Body of pancreas (tissue), 4 donors: ENCODE measurements at regions not wholly inside any gene's neighbourhood (a gene's known extent, or its start where the extent isn't known, plus 50 kb on each side); places are given as distances from the start of the nearest gene placed in this dataset.

Experiments
- ATAC-seq: fragments of 150-250 bp; one replicate; pipeline ENCODE4 v1.9.1; 2016
- DNase-seq, 4 donors: peaks; one replicate each; pipeline ENCODE4 v3.0.0-alpha.2; 2019
- H3K27ac ChIP-seq, 4 donors: fragments of 200-600 bp; sonication (generic); 1 replicate in 3 of 4; 2 replicates in 1 of 4; pipeline versions ENCODE4 v1.5.1 to v1.6.1; 2016 to 2019; ENCODE audit warnings: mild to moderate bottlenecking in 1 of 4, mixed read lengths in 1 of 4, moderate library complexity in 1 of 4
- H3K27me3 ChIP-seq, 2 donors: fragments of 200-600 bp; sonication (generic); one replicate each; pipeline ENCODE4 v1.6.0; 2016; ENCODE audit warnings: mild to moderate bottlenecking in 1 of 2
- H3K36me3 ChIP-seq, 2 donors: fragments of 200-600 bp; sonication (generic); replicated peaks in 1 of 2; 2 replicates each; pipeline ENCODE4 v1.5.1; 2016; ENCODE audit warnings: low read depth in 2 of 2; ENCODE audit not compliant: insufficient read depth in 1 of 2
- H3K4me1 ChIP-seq: fragments of 200-600 bp; sonication (generic); one replicate; pipeline ENCODE4 v1.6.0; 2016
- H3K4me3 ChIP-seq, 2 donors: fragments of 200-600 bp; sonication (generic); 1 replicate in 1 of 2; 2 replicates in 1 of 2; pipeline ENCODE4 v1.5.1; 2016 to 2019
- H3K9me3 ChIP-seq, 3 donors: fragments of 200-600 bp; sonication (generic); 1 replicate in 2 of 3; 2 replicates in 1 of 3; pipeline ENCODE4 v1.5.1; 2016
- POLR2A ChIP-seq, 3 donors: fragments of 450-650 bp; IDR thresholded peaks; one replicate each; pipeline ENCODE4 v1.6.1; 2016; ENCODE audit warnings: antibody characterized with exemption in 3 of 3, mild to moderate bottlenecking in 2 of 3
- WGBS, 2 donors: methylation state at CpG; one replicate each; pipeline ENCODE4 v1.1.5; 2017; 5-methylcytosine and 5-hydroxymethylcytosine counted together
- intact Hi-C: fragments of 100-400 bp; cut with DNase I; formaldehyde crosslinking; loops from one replicate; pipeline ENCODE4 v1.15.1; 2023
- TF ChIP-seq, protein P1 (sequence below), 7 experiments: fragments of 450-650 bp in 4 of 7; fragments of 200-600 bp in 3 of 7; sonication (generic) in 3 of 7; IDR thresholded peaks; one replicate each; pipeline ENCODE4 v1.5.1; 2016 to 2019; ENCODE audit warnings: antibody characterized with exemption in 7 of 7

DNA sequence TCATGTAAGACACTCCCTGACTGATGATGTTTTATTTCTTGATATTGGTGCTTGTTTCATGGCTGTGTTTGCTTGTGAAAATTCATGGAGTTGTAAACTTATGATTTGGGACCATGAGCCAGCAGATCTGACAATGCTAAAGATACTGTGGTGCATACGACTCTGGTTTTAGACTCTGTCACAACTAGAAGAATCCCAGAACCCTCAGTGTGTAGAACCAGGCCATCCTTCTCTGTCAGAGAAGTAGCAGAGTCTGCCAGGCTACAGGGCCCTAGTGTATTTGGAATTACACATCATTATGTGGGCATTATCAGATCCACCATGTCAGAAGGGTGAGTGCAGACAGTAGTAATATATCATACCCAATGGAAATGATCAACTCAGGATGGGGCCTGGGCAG, 209.8 kb upstream of the POU2AF2 start:
- TF ChIP-seq POLR2A (IDR thresholded peaks at IDR 0.05): no peak
- TF ChIP-seq, protein P1, sequence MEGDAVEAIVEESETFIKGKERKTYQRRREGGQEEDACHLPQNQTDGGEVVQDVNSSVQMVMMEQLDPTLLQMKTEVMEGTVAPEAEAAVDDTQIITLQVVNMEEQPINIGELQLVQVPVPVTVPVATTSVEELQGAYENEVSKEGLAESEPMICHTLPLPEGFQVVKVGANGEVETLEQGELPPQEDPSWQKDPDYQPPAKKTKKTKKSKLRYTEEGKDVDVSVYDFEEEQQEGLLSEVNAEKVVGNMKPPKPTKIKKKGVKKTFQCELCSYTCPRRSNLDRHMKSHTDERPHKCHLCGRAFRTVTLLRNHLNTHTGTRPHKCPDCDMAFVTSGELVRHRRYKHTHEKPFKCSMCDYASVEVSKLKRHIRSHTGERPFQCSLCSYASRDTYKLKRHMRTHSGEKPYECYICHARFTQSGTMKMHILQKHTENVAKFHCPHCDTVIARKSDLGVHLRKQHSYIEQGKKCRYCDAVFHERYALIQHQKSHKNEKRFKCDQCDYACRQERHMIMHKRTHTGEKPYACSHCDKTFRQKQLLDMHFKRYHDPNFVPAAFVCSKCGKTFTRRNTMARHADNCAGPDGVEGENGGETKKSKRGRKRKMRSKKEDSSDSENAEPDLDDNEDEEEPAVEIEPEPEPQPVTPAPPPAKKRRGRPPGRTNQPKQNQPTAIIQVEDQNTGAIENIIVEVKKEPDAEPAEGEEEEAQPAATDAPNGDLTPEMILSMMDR (IDR thresholded peaks at IDR 0.05): no peak
- intact Hi-C loops: no loop called here
- Histone ChIP-seq H3K4me3 (no peak overlapping the region), H3K4me1 (no peaks in the 10 kb centered on the region), H3K27me3 (no peaks in the 10 kb centered on the region), H3K27ac (no peak overlapping the region), H3K9me3 (no peaks in the 10 kb centered on the region), H3K36me3 (no peaks in the 10 kb centered on the region)
- no peak for ATAC-seq
- DNase-seq: no peak
- 67 to 73% methylated on average over 1 of the region's 1 CpG for WGBS, 2 donors

DNA sequence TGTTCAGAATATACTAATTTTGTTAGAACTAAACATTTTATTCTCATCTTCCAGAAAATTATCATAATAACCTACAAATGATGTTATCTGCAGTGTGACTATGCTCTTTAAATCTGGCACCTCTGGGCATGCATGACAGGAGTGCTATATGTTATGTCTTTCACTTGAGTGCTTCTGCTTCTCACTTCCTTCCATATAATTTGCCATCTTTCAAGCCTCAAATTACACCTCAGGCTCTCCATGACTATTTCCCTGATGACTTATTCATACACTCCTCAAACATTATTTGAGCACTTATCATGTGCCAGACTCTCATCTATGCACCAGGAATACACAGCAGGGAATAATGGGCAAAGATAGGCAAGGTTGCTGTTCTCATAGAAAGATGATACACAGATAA, 219.3 kb upstream of the POU2AF2 start:
- intact Hi-C loops: no loop called here
- TF ChIP-seq, protein P1 (IDR thresholded peaks at IDR 0.05): no peak
- no peak for TF ChIP-seq POLR2A (IDR thresholded peaks at IDR 0.05)

DNA sequence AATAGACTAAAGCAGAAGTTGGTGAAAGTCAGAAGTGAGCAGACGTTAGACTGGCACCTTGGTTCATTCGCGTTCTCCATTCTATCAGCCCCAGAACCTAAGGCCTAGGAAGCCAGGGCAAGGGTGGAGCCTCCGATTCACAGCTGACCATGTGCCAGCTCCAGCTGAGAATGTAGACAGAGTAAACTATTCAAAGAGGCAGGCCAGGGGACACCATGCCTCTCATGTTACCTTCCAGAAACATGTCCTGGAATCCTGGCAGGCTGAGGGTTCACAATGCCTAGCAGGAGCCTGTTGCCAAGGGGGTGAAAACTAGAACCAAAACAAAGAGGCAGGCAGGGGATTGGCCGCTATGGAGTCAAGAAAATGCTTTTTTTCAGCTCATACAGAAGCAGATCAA, 224.4 kb upstream of the POU2AF2 start:
- no peak for TF ChIP-seq POLR2A (IDR thresholded peaks at IDR 0.05)
- TF ChIP-seq, protein P1 (IDR thresholded peaks at IDR 0.05): no peak
- WGBS, 2 donors: 77 to 80% methylated on average over 5 of the region's 5 CpGs

More for the DNA sequence above, 219.3 kb upstream of the POU2AF2 start:
- no peak for DNase-seq
- H3K27ac ChIP-seq: no peak overlapping the region
- no peaks in the 10 kb centered on the region for H3K9me3 ChIP-seq
- no peak for ATAC-seq
- no peaks in the 10 kb centered on the region for H3K4me1 ChIP-seq
- H3K4me3 ChIP-seq: no peak overlapping the region
- H3K36me3 ChIP-seq: no peaks in the 10 kb centered on the region
- no peaks in the 10 kb centered on the region for H3K27me3 ChIP-seq

DNA sequence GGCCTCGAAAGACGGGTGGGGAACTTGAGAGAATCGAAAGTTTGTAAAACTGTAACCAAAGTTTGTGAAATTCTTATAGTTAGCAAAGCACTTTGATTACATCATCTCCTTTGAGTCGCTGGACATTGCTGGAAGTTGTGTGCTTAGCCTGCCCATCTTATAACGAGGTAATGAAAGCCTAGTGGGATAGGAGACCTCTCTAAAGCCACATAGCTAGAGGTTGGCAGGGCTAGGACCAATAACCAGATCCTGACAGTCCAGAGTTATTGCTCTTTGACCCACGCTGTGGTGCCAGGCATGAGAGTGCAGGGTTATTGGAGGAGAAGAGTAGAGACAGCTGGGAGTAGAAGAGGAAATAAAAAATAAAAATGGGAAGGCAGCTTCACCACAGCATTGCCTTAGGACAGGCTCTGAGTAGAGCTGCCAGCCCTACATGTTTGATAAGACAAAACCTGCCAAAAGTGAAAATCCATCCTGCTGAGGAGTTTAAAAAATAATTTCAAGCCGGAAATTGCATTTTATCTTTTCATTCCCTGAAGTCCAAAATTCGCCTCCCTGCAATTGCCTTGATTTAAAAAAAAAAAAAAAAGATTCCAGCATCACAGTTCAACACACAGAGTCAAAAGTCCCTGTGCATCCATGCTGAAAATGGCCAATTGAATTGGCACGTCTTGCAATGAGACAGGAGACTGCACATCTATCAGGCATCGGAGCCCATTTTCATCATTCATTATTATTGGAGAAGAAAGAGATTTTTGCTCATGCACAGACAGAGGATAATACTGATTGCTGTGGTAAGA, 225.5 kb upstream of the POU2AF2 start:
- no peak overlapping the region for H3K27ac ChIP-seq
- no peak for ATAC-seq
- DNase-seq: peak in 1 of 4 donors; percentile 7
- intact Hi-C loops: no loop called here
- no peak overlapping the region for H3K4me3 ChIP-seq
- no peaks in the 10 kb centered on the region for H3K36me3 ChIP-seq
- H3K9me3 ChIP-seq: no peaks in the 10 kb centered on the region
- H3K27me3 ChIP-seq: no peaks in the 10 kb centered on the region
- TF ChIP-seq, protein P1 (IDR thresholded peaks at IDR 0.05): no peak
- TF ChIP-seq POLR2A (IDR thresholded peaks at IDR 0.05): no peak
- no peaks in the 10 kb centered on the region for H3K4me1 ChIP-seq
- 52 to 64% methylated on average over 10 of the region's 10 CpGs for WGBS, 2 donors

More for the DNA sequence above, 224.4 kb upstream of the POU2AF2 start:
- ATAC-seq: no peak
- Histone ChIP-seq H3K4me1 (no peaks in the 10 kb centered on the region), H3K4me3 (no peak overlapping the region), H3K27ac (no peak overlapping the region), H3K36me3 (no peaks in the 10 kb centered on the region), H3K27me3 (no peaks in the 10 kb centered on the region), H3K9me3 (no peaks in the 10 kb centered on the region)
- intact Hi-C loops: no loop called here
- DNase-seq: no peak

DNA sequence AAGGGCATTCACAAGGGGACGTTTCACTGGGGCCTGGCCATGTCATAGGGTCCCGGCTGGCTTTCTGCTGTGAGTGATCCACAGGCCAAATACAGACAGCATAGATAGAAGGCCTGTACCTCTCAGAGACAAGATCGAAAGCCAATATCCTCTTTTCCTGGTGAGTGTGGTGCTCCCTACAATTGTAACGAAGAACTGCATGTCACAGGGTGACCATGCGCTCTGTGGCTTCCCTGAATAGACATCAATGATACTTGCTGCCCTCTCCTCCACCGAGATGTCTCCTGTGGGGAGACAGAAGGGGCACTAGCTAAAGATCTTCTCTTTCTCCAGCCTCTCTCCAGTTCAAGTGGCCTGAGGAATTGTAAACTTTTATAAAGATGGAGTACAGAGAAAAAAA, 226.1 kb upstream of the POU2AF2 start:
- no peaks in the 10 kb centered on the region for H3K27me3 ChIP-seq
- H3K36me3 ChIP-seq: no peaks in the 10 kb centered on the region
- H3K4me3 ChIP-seq: no peak overlapping the region
- ATAC-seq (no peak), DNase-seq (no peak)
- WGBS, 2 donors: 27 to 29% methylated on average over 6 of the region's 6 CpGs
- H3K27ac ChIP-seq: no peak overlapping the region
- H3K9me3 ChIP-seq: no peaks in the 10 kb centered on the region
- no peak for TF ChIP-seq POLR2A (IDR thresholded peaks at IDR 0.05)
- TF ChIP-seq, protein P1 (IDR thresholded peaks at IDR 0.05): no peak
- H3K4me1 ChIP-seq: no peaks in the 10 kb centered on the region
- intact Hi-C loops: no loop called here
